ENCODE measurements at regions not wholly inside any gene's neighbourhood (a gene's known extent, or its start where the extent isn't known, plus 50 kb on each side); places are given as distances from the start of the nearest gene placed in this dataset.
"Not testable (repeated sequence)": the region's sequence is repeated elsewhere in the genome, so short reads cannot be mapped to it uniquely, and the experiment has no call there.

GRCh38 chr14:106810168-106810567 is 1283.8 kb downstream of the TMEM121 start:
- TF ChIP-seq CTCF (IDR thresholded peaks at IDR 0.05; ENCODE audit: insufficient read depth, low read length); GABPA (IDR thresholded peaks at IDR 0.05; ENCODE audit: low read depth); REST (IDR thresholded peaks at IDR 0.05; ENCODE audit: insufficient replicate concordance, low read depth): not testable (repeated sequence)
